WTC11 (cell line): ENCODE measurements at regions not wholly inside any gene's neighbourhood (a gene's known extent, or its start where the extent isn't known, plus 50 kb on each side); places are given as distances from the start of the nearest gene placed in this dataset.

Experiments used
- ATAC-seq: fragments of 200-7000 bp; cut with Tn5 transposase; 2 replicates; pipeline ENCODE4 v1.10.0; 2021; ENCODE audit warnings: mild to moderate bottlenecking, moderate library complexity
- CTCF ChIA-PET: fragments of 300-600 bp; sonication (Branson Sonifier 250); formaldehyde crosslinking; loops from one replicate; lab custom pipeline; 2021; ENCODE audit warnings: antibody characterized with exemption; lab: Charles Lee
- POLR2A ChIA-PET: fragments of 350-600 bp; sonication (Branson Sonifier 250); formaldehyde crosslinking; loops from one replicate; lab custom pipeline; 2021; ENCODE audit warnings: antibody characterized with exemption; lab: Charles Lee
- DNase-seq: peaks from one replicate; pipeline ENCODE4 v3.0.0; 2021; ENCODE audit warnings: low spot score
- H3K27ac Mint-ChIP-seq: 2 replicates; pipeline ENCODE4 v1.8.0; 2021; ENCODE audit warnings: mixed read lengths
- H3K27me3 Mint-ChIP-seq: 2 replicates; pipeline ENCODE4 v1.8.0; 2021; ENCODE audit warnings: low read depth, mild to moderate bottlenecking, moderate library complexity, mixed read lengths
- H3K36me3 Mint-ChIP-seq: 2 replicates; pipeline ENCODE4 v1.8.0; 2021; ENCODE audit warnings: mixed read lengths
- H3K4me1 Mint-ChIP-seq: 2 replicates; pipeline ENCODE4 v1.8.0; 2022; ENCODE audit warnings: mixed read lengths
- H3K4me3 Mint-ChIP-seq: 2 replicates; pipeline ENCODE4 v1.8.0; 2021; ENCODE audit warnings: mild to moderate bottlenecking, moderate library complexity, mixed read lengths
- H3K9me3 Mint-ChIP-seq: 2 replicates; pipeline ENCODE4 v1.8.0; 2021; ENCODE audit warnings: mixed read lengths
- CBFB ChIP-seq: sonication (generic); formaldehyde crosslinking; IDR thresholded peaks from 2 replicates; pipeline ENCODE4 v1.8.1; 2022; ENCODE audit warnings: mild to moderate bottlenecking, low read depth, missing genetic modification reagents
- CREB1 ChIP-seq: sonication (generic); formaldehyde crosslinking; IDR thresholded peaks from 2 replicates; pipeline ENCODE4 v1.8.0; 2023; ENCODE audit warnings: mild to moderate bottlenecking, missing genetic modification reagents
- IRF2 ChIP-seq: sonication (generic); formaldehyde crosslinking; IDR thresholded peaks from 2 replicates; pipeline ENCODE4 v1.8.0; 2022; ENCODE audit warnings: low read depth, missing genetic modification reagents, borderline replicate concordance
- NFE2L1 ChIP-seq: sonication (generic); formaldehyde crosslinking; IDR thresholded peaks from 2 replicates; pipeline ENCODE4 v1.8.1; 2023; ENCODE audit warnings: missing genetic modification reagents
- NR1H2 ChIP-seq: sonication (generic); formaldehyde crosslinking; IDR thresholded peaks from 2 replicates; pipeline ENCODE4 v1.9.0; 2021; ENCODE audit warnings: mild to moderate bottlenecking, moderate library complexity, missing genetic modification reagents
- NR3C1 ChIP-seq: sonication (generic); formaldehyde crosslinking; conservative IDR thresholded peaks from 2 replicates; pipeline ENCODE4 v1.8.1; 2023; ENCODE audit warnings: low read depth, mild to moderate bottlenecking, missing genetic modification reagents
- TCF7 ChIP-seq: sonication (generic); formaldehyde crosslinking; IDR thresholded peaks from 2 replicates; pipeline ENCODE4 v1.8.0; 2022; ENCODE audit warnings: mild to moderate bottlenecking, low read depth, missing genetic modification reagents, moderate library complexity
- ZNF121 ChIP-seq: sonication (generic); formaldehyde crosslinking; IDR thresholded peaks from 2 replicates; pipeline ENCODE4 v1.8.0; 2023; ENCODE audit warnings: missing genetic modification reagents
- ZNF219 ChIP-seq: sonication (generic); formaldehyde crosslinking; IDR thresholded peaks from 2 replicates; pipeline ENCODE4 v1.8.0; 2023; ENCODE audit warnings: missing genetic modification reagents, mild to moderate bottlenecking, borderline replicate concordance
- ZNF671 ChIP-seq: fragments of 250-450 bp; sonication (Bioruptor Pico); IDR thresholded peaks from 2 replicates; pipeline ENCODE4 v1.8.0; 2021; ENCODE audit warnings: mild to moderate bottlenecking
- TF ChIP-seq, protein P1 (sequence below): sonication (generic); formaldehyde crosslinking; IDR thresholded peaks from 2 replicates; pipeline ENCODE4 v1.8.1; 2022; ENCODE audit warnings: low read depth, mild to moderate bottlenecking, moderate library complexity, missing genetic modification reagents, borderline replicate concordance
- TF ChIP-seq, protein P2 (sequence below): sonication (generic); formaldehyde crosslinking; IDR thresholded peaks from 2 replicates; pipeline ENCODE4 v1.8.1; 2023; ENCODE audit warnings: mild to moderate bottlenecking, missing genetic modification reagents, moderate library complexity
- TF ChIP-seq, protein P3 (sequence below): sonication (generic); formaldehyde crosslinking; IDR thresholded peaks from 2 replicates; pipeline ENCODE4 v1.8.1; 2023; ENCODE audit warnings: mild to moderate bottlenecking, missing genetic modification reagents
- TF ChIP-seq, protein P4 (sequence below): sonication (generic); formaldehyde crosslinking; conservative IDR thresholded peaks from 2 replicates; pipeline ENCODE4 v1.8.1; 2023; ENCODE audit warnings: mild to moderate bottlenecking, low read depth, missing genetic modification reagents, moderate library complexity
- TF ChIP-seq, protein P5 (sequence below): sonication (generic); formaldehyde crosslinking; IDR thresholded peaks from 2 replicates; pipeline ENCODE4 v1.8.1; 2023; ENCODE audit warnings: mild to moderate bottlenecking, missing genetic modification reagents
- TF ChIP-seq, protein P6 (sequence below): fragments of 200-600 bp; IDR thresholded peaks from 2 replicates; pipeline ENCODE4 v1.8.0; 2022; ENCODE audit warnings: antibody characterized with exemption
- TF ChIP-seq, protein P7 (sequence below): fragments of 250-450 bp; sonication (Bioruptor Pico); IDR thresholded peaks from 2 replicates; pipeline ENCODE4 v1.9.0; 2021; ENCODE audit warnings: moderate library complexity, mild to moderate bottlenecking, inconsistent platforms, borderline replicate concordance

DNA sequence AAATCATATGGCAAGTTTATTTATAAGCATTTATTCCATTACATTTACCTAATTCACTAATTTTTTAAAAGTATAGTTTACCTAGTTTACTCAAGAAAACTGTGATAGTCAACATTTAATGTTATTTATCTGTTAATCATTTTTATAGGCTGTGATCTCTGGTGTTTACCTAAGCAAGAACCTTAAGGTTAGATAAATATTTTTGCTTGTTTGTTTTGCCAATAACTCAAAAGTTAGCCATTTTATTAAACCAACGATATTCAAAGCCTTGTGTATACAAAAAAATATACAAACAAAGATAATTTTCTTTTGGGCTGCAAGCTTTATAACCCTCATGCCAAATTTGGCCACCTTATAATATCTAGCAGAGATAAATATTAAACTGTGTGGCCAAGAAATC lies 157.3 kb downstream of the SLCO1B3 start:
- no peaks in the 10 kb centered on the region for H3K27me3 Mint-ChIP-seq
- TF ChIP-seq, protein P1, sequence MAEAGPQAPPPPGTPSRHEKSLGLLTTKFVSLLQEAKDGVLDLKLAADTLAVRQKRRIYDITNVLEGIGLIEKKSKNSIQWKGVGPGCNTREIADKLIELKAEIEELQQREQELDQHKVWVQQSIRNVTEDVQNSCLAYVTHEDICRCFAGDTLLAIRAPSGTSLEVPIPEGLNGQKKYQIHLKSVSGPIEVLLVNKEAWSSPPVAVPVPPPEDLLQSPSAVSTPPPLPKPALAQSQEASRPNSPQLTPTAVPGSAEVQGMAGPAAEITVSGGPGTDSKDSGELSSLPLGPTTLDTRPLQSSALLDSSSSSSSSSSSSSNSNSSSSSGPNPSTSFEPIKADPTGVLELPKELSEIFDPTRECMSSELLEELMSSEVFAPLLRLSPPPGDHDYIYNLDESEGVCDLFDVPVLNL (CRISPR knock-in tag), result no peak
- TF ChIP-seq, protein P2, sequence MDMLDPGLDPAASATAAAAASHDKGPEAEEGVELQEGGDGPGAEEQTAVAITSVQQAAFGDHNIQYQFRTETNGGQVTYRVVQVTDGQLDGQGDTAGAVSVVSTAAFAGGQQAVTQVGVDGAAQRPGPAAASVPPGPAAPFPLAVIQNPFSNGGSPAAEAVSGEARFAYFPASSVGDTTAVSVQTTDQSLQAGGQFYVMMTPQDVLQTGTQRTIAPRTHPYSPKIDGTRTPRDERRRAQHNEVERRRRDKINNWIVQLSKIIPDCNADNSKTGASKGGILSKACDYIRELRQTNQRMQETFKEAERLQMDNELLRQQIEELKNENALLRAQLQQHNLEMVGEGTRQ (CRISPR knock-in tag), result no peak
- TF ChIP-seq, protein P3, sequence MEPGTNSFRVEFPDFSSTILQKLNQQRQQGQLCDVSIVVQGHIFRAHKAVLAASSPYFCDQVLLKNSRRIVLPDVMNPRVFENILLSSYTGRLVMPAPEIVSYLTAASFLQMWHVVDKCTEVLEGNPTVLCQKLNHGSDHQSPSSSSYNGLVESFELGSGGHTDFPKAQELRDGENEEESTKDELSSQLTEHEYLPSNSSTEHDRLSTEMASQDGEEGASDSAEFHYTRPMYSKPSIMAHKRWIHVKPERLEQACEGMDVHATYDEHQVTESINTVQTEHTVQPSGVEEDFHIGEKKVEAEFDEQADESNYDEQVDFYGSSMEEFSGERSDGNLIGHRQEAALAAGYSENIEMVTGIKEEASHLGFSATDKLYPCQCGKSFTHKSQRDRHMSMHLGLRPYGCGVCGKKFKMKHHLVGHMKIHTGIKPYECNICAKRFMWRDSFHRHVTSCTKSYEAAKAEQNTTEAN (CRISPR knock-in tag), result no peak
- TF ChIP-seq, protein P4, sequence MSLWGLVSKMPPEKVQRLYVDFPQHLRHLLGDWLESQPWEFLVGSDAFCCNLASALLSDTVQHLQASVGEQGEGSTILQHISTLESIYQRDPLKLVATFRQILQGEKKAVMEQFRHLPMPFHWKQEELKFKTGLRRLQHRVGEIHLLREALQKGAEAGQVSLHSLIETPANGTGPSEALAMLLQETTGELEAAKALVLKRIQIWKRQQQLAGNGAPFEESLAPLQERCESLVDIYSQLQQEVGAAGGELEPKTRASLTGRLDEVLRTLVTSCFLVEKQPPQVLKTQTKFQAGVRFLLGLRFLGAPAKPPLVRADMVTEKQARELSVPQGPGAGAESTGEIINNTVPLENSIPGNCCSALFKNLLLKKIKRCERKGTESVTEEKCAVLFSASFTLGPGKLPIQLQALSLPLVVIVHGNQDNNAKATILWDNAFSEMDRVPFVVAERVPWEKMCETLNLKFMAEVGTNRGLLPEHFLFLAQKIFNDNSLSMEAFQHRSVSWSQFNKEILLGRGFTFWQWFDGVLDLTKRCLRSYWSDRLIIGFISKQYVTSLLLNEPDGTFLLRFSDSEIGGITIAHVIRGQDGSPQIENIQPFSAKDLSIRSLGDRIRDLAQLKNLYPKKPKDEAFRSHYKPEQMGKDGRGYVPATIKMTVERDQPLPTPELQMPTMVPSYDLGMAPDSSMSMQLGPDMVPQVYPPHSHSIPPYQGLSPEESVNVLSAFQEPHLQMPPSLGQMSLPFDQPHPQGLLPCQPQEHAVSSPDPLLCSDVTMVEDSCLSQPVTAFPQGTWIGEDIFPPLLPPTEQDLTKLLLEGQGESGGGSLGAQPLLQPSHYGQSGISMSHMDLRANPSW (CRISPR knock-in tag), result no peak
- no peak for TF ChIP-seq CREB1
- no peak for TF ChIP-seq ZNF121 (CRISPR knock-in tag)
- TF ChIP-seq, protein P5, sequence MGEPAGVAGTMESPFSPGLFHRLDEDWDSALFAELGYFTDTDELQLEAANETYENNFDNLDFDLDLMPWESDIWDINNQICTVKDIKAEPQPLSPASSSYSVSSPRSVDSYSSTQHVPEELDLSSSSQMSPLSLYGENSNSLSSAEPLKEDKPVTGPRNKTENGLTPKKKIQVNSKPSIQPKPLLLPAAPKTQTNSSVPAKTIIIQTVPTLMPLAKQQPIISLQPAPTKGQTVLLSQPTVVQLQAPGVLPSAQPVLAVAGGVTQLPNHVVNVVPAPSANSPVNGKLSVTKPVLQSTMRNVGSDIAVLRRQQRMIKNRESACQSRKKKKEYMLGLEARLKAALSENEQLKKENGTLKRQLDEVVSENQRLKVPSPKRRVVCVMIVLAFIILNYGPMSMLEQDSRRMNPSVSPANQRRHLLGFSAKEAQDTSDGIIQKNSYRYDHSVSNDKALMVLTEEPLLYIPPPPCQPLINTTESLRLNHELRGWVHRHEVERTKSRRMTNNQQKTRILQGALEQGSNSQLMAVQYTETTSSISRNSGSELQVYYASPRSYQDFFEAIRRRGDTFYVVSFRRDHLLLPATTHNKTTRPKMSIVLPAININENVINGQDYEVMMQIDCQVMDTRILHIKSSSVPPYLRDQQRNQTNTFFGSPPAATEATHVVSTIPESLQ, result no peak
- no peak for TF ChIP-seq CBFB (CRISPR knock-in tag)
- H3K4me3 Mint-ChIP-seq, result no peak overlapping the region
- peaks cover 35% of the 10 kb centered on the region for H3K9me3 Mint-ChIP-seq
- H3K4me1 Mint-ChIP-seq, result no peaks in the 10 kb centered on the region
- DNase-seq, result no peak
- H3K27ac Mint-ChIP-seq, result no peak overlapping the region
- CTCF ChIA-PET, result no interaction called here
- peaks cover 10% of the 10 kb centered on the region for H3K36me3 Mint-ChIP-seq
- ATAC-seq, result no peak
- POLR2A ChIA-PET, result no interaction called here

DNA sequence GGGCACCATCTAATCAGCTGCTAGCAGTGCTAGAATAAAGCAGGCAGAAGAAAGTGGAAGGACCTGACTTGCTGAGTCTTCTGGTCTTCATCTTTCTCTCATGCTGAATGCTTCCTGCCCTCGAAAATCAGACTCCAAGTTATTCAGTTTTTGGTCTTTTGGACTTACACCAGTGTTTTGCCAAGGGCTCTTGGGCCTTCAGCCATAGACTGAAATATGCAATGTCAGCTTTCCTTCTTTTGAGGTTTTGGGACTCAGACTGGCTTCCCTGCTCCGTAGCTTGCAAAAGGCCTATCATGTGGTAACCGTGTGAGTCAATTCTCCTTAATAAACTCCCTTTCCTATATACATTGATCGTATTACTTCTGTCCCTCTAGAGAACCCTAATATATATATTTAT lies 159.3 kb downstream of the SLCO1B3 start:
- DNase-seq (no peak), ATAC-seq (no peak)
- Mint-ChIP-seq H3K4me3 (no peak overlapping the region), H3K9me3 (peaks cover 41% of the 10 kb centered on the region), H3K27ac (no peak overlapping the region), H3K27me3 (no peaks in the 10 kb centered on the region), H3K4me1 (no peaks in the 10 kb centered on the region), H3K36me3 (peaks cover 12% of the 10 kb centered on the region)
- ChIA-PET POLR2A (no interaction called here), CTCF (no interaction called here)
- no peak for TF ChIP-seq NR1H2
- TF ChIP-seq, protein P6, sequence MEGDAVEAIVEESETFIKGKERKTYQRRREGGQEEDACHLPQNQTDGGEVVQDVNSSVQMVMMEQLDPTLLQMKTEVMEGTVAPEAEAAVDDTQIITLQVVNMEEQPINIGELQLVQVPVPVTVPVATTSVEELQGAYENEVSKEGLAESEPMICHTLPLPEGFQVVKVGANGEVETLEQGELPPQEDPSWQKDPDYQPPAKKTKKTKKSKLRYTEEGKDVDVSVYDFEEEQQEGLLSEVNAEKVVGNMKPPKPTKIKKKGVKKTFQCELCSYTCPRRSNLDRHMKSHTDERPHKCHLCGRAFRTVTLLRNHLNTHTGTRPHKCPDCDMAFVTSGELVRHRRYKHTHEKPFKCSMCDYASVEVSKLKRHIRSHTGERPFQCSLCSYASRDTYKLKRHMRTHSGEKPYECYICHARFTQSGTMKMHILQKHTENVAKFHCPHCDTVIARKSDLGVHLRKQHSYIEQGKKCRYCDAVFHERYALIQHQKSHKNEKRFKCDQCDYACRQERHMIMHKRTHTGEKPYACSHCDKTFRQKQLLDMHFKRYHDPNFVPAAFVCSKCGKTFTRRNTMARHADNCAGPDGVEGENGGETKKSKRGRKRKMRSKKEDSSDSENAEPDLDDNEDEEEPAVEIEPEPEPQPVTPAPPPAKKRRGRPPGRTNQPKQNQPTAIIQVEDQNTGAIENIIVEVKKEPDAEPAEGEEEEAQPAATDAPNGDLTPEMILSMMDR, result no peak
- no peak for TF ChIP-seq ZNF671
- no peak for TF ChIP-seq ZNF219 (CRISPR knock-in tag)
- no peak for TF ChIP-seq TCF7 (CRISPR knock-in tag)

DNA sequence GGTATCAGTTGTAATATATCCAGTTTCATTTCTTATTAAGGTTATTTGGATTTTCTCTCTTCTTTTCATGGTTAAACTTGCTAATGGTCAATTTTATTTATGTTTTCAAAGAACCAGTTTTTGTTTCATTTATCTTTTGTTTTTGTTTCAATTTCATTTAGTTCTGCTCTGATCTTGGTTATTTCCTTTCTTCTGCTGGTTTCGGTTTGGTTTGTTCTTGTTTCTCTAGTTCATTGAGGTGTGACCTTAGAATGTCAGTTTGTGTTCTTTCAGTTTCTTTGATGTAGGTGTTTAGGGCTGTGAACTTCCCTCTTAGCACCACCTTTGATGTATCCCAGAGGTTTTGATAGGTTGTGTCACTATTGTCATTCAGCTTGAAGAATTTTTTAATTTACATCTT lies 145.6 kb upstream of the SLCO1B1 start:
- POLR2A ChIA-PET, result no interaction called here
- H3K27ac Mint-ChIP-seq, result no peak overlapping the region
- DNase-seq, result no peak
- ATAC-seq, result no peak
- H3K4me3 Mint-ChIP-seq, result no peak overlapping the region
- H3K36me3 Mint-ChIP-seq, result peaks cover 17% of the 10 kb centered on the region
- peaks cover 33% of the 10 kb centered on the region for H3K9me3 Mint-ChIP-seq
- no peaks in the 10 kb centered on the region for H3K4me1 Mint-ChIP-seq
- TF ChIP-seq, protein P7, sequence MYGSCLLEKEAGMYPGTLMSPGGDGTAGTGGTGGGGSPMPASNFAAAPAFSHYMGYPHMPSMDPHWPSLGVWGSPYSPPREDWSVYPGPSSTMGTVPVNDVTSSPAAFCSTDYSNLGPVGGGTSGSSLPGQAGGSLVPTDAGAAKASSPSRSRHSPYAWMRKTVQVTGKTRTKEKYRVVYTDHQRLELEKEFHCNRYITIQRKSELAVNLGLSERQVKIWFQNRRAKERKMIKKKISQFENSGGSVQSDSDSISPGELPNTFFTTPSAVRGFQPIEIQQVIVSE (CRISPR knock-in tag), result no peak
- no peak for TF ChIP-seq IRF2 (CRISPR knock-in tag)
- TF ChIP-seq NFE2L1 (CRISPR knock-in tag), result no peak
- TF ChIP-seq NR3C1, result no peak
- CTCF ChIA-PET, result no interaction called here
- no peaks in the 10 kb centered on the region for H3K27me3 Mint-ChIP-seq
